ENCODE measurements at regions not wholly inside any gene's neighbourhood (a gene's known extent, or its start where the extent isn't known, plus 50 kb on each side); places are given as distances from the start of the nearest gene placed in this dataset.

- H3K27me3 Mint-ChIP-seq (ENCODE audit: low read depth), result peaks cover 20% of the 10 kb centered on the region
- H3K9me3 Mint-ChIP-seq, result no peaks in the 10 kb centered on the region
- CTCF ChIA-PET, result no interaction called here
- H3K4me1 Mint-ChIP-seq, result peaks cover 12% of the 10 kb centered on the region
- POLR2A ChIA-PET, result no interaction called here
- no peak overlapping the region for H3K4me3 Mint-ChIP-seq
- TF ChIP-seq NR2C2 (CRISPR knock-in tag; IDR thresholded peaks at IDR 0.05) (no peak), STAT6 (CRISPR knock-in tag; conservative IDR thresholded peaks at IDR 0.05; ENCODE audit: low read depth) (no peak), NFE2L1 (CRISPR knock-in tag; IDR thresholded peaks at IDR 0.05) (no peak), NR3C1 (CRISPR knock-in tag; conservative IDR thresholded peaks at IDR 0.05; ENCODE audit: low read depth) (no peak), ZNF317 (CRISPR knock-in tag; IDR thresholded peaks at IDR 0.05; ENCODE audit: borderline replicate concordance, low read depth) (no peak), TEAD4 (CRISPR knock-in tag; IDR thresholded peaks at IDR 0.05) (no peak), SMAD4 (CRISPR knock-in tag; IDR thresholded peaks at IDR 0.05) (no peak), E2F4 (CRISPR knock-in tag; IDR thresholded peaks at IDR 0.05; ENCODE audit: borderline replicate concordance, low read depth) (no peak), RORB (CRISPR knock-in tag; IDR thresholded peaks at IDR 0.05) (no peak), JAZF1 (CRISPR knock-in tag; IDR thresholded peaks at IDR 0.05) (no peak), ZNF138 (CRISPR knock-in tag; conservative IDR thresholded peaks at IDR 0.05) (no peak), SP1 (CRISPR knock-in tag; conservative IDR thresholded peaks at IDR 0.05) (no peak), ETV6 (CRISPR knock-in tag; IDR thresholded peaks at IDR 0.05) (no peak)
- TF ChIP-seq, protein P1, sequence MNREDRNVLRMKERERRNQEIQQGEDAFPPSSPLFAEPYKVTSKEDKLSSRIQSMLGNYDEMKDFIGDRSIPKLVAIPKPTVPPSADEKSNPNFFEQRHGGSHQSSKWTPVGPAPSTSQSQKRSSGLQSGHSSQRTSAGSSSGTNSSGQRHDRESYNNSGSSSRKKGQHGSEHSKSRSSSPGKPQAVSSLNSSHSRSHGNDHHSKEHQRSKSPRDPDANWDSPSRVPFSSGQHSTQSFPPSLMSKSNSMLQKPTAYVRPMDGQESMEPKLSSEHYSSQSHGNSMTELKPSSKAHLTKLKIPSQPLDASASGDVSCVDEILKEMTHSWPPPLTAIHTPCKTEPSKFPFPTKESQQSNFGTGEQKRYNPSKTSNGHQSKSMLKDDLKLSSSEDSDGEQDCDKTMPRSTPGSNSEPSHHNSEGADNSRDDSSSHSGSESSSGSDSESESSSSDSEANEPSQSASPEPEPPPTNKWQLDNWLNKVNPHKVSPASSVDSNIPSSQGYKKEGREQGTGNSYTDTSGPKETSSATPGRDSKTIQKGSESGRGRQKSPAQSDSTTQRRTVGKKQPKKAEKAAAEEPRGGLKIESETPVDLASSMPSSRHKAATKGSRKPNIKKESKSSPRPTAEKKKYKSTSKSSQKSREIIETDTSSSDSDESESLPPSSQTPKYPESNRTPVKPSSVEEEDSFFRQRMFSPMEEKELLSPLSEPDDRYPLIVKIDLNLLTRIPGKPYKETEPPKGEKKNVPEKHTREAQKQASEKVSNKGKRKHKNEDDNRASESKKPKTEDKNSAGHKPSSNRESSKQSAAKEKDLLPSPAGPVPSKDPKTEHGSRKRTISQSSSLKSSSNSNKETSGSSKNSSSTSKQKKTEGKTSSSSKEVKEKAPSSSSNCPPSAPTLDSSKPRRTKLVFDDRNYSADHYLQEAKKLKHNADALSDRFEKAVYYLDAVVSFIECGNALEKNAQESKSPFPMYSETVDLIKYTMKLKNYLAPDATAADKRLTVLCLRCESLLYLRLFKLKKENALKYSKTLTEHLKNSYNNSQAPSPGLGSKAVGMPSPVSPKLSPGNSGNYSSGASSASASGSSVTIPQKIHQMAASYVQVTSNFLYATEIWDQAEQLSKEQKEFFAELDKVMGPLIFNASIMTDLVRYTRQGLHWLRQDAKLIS (CRISPR knock-in tag; IDR thresholded peaks at IDR 0.05; ENCODE audit: borderline replicate concordance), result no peak
- TF ChIP-seq, protein P2, sequence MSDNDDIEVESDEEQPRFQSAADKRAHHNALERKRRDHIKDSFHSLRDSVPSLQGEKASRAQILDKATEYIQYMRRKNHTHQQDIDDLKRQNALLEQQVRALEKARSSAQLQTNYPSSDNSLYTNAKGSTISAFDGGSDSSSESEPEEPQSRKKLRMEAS (CRISPR knock-in tag; IDR thresholded peaks at IDR 0.05), result no peak
- TF ChIP-seq, protein P3, sequence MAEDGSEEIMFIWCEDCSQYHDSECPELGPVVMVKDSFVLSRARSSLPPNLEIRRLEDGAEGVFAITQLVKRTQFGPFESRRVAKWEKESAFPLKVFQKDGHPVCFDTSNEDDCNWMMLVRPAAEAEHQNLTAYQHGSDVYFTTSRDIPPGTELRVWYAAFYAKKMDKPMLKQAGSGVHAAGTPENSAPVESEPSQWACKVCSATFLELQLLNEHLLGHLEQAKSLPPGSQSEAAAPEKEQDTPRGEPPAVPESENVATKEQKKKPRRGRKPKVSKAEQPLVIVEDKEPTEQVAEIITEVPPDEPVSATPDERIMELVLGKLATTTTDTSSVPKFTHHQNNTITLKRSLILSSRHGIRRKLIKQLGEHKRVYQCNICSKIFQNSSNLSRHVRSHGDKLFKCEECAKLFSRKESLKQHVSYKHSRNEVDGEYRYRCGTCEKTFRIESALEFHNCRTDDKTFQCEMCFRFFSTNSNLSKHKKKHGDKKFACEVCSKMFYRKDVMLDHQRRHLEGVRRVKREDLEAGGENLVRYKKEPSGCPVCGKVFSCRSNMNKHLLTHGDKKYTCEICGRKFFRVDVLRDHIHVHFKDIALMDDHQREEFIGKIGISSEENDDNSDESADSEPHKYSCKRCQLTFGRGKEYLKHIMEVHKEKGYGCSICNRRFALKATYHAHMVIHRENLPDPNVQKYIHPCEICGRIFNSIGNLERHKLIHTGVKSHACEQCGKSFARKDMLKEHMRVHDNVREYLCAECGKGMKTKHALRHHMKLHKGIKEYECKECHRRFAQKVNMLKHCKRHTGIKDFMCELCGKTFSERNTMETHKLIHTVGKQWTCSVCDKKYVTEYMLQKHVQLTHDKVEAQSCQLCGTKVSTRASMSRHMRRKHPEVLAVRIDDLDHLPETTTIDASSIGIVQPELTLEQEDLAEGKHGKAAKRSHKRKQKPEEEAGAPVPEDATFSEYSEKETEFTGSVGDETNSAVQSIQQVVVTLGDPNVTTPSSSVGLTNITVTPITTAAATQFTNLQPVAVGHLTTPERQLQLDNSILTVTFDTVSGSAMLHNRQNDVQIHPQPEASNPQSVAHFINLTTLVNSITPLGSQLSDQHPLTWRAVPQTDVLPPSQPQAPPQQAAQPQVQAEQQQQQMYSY (CRISPR knock-in tag; IDR thresholded peaks at IDR 0.05), result no peak
- TF ChIP-seq, protein P4, sequence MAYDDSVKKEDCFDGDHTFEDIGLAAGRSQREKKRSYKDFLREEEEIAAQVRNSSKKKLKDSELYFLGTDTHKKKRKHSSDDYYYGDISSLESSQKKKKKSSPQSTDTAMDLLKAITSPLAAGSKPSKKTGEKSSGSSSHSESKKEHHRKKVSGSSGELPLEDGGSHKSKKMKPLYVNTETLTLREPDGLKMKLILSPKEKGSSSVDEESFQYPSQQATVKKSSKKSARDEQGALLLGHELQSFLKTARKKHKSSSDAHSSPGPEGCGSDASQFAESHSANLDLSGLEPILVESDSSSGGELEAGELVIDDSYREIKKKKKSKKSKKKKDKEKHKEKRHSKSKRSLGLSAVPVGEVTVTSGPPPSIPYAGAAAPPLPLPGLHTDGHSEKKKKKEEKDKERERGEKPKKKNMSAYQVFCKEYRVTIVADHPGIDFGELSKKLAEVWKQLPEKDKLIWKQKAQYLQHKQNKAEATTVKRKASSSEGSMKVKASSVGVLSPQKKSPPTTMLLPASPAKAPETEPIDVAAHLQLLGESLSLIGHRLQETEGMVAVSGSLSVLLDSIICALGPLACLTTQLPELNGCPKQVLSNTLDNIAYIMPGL (CRISPR knock-in tag; IDR thresholded peaks at IDR 0.05), result no peak
- TF ChIP-seq, protein P5, sequence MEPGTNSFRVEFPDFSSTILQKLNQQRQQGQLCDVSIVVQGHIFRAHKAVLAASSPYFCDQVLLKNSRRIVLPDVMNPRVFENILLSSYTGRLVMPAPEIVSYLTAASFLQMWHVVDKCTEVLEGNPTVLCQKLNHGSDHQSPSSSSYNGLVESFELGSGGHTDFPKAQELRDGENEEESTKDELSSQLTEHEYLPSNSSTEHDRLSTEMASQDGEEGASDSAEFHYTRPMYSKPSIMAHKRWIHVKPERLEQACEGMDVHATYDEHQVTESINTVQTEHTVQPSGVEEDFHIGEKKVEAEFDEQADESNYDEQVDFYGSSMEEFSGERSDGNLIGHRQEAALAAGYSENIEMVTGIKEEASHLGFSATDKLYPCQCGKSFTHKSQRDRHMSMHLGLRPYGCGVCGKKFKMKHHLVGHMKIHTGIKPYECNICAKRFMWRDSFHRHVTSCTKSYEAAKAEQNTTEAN (CRISPR knock-in tag; IDR thresholded peaks at IDR 0.05), result no peak
- no peak overlapping the region for H3K27ac Mint-ChIP-seq
- no peak for ATAC-seq
- DNase-seq (ENCODE audit: low spot score), result no peak
- H3K36me3 Mint-ChIP-seq, result no peaks in the 10 kb centered on the region
Observed at GRCh38 chr6:40759264-40759663, 172.1 kb upstream of the LRFN2 start.
